ENCODE measurements at regions not wholly inside any gene's neighbourhood (a gene's known extent, or its start where the extent isn't known, plus 50 kb on each side); places are given as distances from the start of the nearest gene placed in this dataset.
A peak's percentile ranks its signal among the peaks of the same experiment; 100 is the strongest.
"Not testable (repeated sequence)": the region's sequence is repeated elsewhere in the genome, so short reads cannot be mapped to it uniquely, and the experiment has no call there.

DNA sequence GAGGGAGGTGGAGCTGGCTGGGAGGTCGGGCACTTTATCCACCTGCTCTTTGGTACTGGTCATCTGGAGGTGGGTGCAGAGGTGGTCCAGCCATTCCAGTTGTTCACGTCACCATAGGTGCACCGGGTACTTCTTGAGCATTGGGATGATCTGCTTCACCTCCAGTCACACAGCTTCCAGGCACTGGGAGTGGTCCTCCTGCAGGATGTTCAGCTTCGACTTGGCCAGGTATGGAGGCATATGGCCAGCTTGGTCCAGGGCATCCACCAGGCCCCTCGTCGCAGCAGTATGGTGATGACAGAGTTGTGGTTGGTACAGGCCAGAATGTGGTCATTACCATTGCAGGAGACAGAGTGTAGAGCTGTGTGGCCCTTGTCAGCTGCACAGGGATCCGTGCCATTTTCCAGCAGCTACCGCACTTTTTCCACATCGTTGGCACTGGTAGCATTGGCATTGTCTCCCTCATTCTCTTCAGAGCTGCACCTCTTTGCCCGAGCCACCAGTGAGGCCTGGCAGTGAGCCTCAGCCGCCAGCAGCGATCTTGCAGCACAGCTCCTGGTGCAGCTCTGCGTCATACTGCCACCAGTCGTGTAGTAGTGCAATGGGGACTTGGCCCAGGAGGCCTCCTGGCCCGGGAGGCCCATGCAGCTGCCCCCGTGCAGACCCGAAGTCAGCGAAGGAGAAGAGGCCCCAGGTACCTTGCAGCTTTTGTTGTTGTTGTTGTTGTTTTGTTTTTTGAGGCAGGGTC is 150.9 kb downstream of the ZNF22 start:
- Histone ChIP-seq H2AFZ (ENCODE audit: low read length, unreplicated experiment) (no peak overlapping the region), H3K36me3 (ENCODE audit: insufficient read depth, low read length) (no peaks in the 10 kb centered on the region), H3K27me3 (ENCODE audit: insufficient read depth, low read length) (no peaks in the 10 kb centered on the region)

DNA sequence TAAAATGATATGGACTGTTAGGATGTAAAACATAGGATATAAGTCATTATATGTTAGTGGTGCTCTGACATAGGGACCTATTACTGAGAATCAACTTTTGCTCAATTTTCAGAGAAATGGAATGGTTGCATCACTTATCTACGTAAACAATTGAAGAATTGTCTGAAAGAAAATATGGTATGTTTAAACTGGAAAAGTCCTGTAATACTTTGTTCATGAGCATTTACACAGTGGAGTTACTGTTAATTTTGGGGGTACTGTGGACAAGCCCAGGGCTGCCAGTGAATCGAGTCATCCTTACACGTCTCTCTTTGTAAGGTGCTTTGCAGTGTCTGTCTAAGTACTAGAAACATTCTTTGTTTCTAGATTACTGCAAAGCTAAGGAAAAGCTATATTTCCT is 152.0 kb downstream of the ZNF22 start:
- no peak overlapping the region for H3K4me3 ChIP-seq (ENCODE audit: low read depth, low read length)
- no peaks in the 10 kb centered on the region for H3K79me2 ChIP-seq (ENCODE audit: control insufficient read depth, insufficient read depth, low read length, unreplicated experiment)
- H2AFZ ChIP-seq (ENCODE audit: low read length, unreplicated experiment) = no peak overlapping the region
- H3K4me1 ChIP-seq (ENCODE audit: control insufficient read depth, insufficient read depth, low read length, unreplicated experiment) = peaks cover 4% of the 10 kb centered on the region
- H3K27ac ChIP-seq (ENCODE audit: low read depth, low read length) = no peak overlapping the region
- no peaks in the 10 kb centered on the region for H3K27me3 ChIP-seq (ENCODE audit: insufficient read depth, low read length)
- H3K36me3 ChIP-seq (ENCODE audit: insufficient read depth, low read length) = no peaks in the 10 kb centered on the region

More for the DNA sequence above, 150.9 kb downstream of the ZNF22 start:
- Histone ChIP-seq H3K4me3 (ENCODE audit: low read depth, low read length) (no peak overlapping the region), H3K4me1 (ENCODE audit: control insufficient read depth, insufficient read depth, low read length, unreplicated experiment) (peaks cover 4% of the 10 kb centered on the region), H3K27ac (ENCODE audit: low read depth, low read length) (no peak overlapping the region), H3K79me2 (ENCODE audit: control insufficient read depth, insufficient read depth, low read length, unreplicated experiment) (no peaks in the 10 kb centered on the region)

DNA sequence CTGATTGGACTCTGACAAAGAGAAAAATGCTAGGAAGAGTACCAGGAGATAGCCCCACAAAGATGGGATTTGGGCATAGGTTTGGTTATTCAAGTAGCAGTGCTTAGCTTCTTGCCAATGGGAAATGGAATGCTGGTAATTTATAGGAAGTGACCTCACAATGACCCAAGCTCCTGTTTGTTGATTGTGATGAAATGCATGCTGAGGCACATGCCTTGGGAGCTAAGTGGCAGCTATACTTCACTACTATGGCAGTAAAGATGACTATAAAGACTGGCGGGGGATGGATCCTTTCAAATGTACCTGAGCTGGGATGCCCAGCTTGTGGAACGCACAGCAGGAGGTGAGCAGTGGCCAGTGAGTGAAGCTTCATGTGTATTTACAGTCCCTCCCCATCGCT is 153.8 kb downstream of the ZNF22 start:
- no peaks in the 10 kb centered on the region for H3K36me3 ChIP-seq (ENCODE audit: insufficient read depth, low read length)
- H2AFZ ChIP-seq (ENCODE audit: low read length, unreplicated experiment) = no peak overlapping the region
- H3K4me3 ChIP-seq (ENCODE audit: low read depth, low read length) = no peak overlapping the region
- H3K79me2 ChIP-seq (ENCODE audit: control insufficient read depth, insufficient read depth, low read length, unreplicated experiment) = no peaks in the 10 kb centered on the region
- no peaks in the 10 kb centered on the region for H3K27me3 ChIP-seq (ENCODE audit: insufficient read depth, low read length)
- H3K27ac ChIP-seq (ENCODE audit: low read depth, low read length) = no peak overlapping the region
- H3K4me1 ChIP-seq (ENCODE audit: control insufficient read depth, insufficient read depth, low read length, unreplicated experiment) = peaks cover 8% of the 10 kb centered on the region

DNA sequence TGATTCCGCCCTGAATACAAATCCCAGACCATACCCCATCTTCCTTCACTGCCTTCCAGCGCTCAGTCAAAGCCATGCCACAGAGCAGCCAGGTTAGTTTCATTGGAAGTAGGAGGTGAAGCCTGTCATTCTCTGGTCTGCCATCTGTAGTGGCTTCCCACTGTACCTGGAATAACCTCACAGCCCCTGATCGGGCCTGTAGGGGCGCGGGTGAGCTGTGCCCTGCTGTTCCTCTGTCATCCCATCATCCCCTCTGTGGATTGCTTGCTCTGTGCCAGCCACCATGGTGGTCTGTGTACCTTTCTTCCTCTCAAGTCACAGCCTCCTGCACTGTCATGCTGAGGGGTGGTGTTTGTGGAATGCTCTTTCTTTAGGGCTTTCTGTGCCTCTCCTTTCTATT is 155.1 kb downstream of the ZNF22 start:
- Histone ChIP-seq H3K27ac (ENCODE audit: low read depth, low read length) (no peak overlapping the region), H3K4me3 (ENCODE audit: low read depth, low read length) (no peak overlapping the region), H3K27me3 (ENCODE audit: insufficient read depth, low read length) (no peaks in the 10 kb centered on the region), H3K4me1 (ENCODE audit: control insufficient read depth, insufficient read depth, low read length, unreplicated experiment) (peaks cover 15% of the 10 kb centered on the region), H3K36me3 (ENCODE audit: insufficient read depth, low read length) (no peaks in the 10 kb centered on the region), H3K79me2 (ENCODE audit: control insufficient read depth, insufficient read depth, low read length, unreplicated experiment) (no peaks in the 10 kb centered on the region), H2AFZ (ENCODE audit: low read length, unreplicated experiment) (no peak overlapping the region)

DNA sequence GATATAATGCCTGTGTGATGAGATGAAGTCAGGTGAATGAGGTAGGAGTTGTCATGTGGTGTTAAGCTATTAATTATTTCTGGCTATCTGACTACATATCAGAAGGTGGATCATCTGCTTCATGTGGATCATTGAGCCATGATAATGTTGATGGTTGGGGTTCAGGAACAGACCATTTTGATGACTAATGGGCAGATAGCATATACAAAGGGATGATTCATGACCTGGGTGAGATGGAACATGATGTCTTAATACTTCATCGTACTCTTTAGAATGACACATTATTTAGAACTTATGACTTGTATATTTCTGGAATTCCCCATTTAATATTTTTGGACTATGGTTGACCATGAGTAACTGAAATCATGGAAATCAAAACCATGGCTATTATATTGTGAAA is 155.1 kb downstream of the OR13A1 start:
- no peaks in the 10 kb centered on the region for H3K27me3 ChIP-seq (ENCODE audit: insufficient read depth, low read length)
- H3K4me1 ChIP-seq (ENCODE audit: control insufficient read depth, insufficient read depth, low read length, unreplicated experiment) = peaks cover 20% of the 10 kb centered on the region
- no peaks in the 10 kb centered on the region for H3K36me3 ChIP-seq (ENCODE audit: insufficient read depth, low read length)
- H3K4me3 ChIP-seq (ENCODE audit: low read depth, low read length) = no peak overlapping the region
- H2AFZ ChIP-seq (ENCODE audit: low read length, unreplicated experiment) = no peak overlapping the region
- no peaks in the 10 kb centered on the region for H3K79me2 ChIP-seq (ENCODE audit: control insufficient read depth, insufficient read depth, low read length, unreplicated experiment)
- peak overlapping the region; percentile 90 for H3K27ac ChIP-seq (ENCODE audit: low read depth, low read length)

DNA sequence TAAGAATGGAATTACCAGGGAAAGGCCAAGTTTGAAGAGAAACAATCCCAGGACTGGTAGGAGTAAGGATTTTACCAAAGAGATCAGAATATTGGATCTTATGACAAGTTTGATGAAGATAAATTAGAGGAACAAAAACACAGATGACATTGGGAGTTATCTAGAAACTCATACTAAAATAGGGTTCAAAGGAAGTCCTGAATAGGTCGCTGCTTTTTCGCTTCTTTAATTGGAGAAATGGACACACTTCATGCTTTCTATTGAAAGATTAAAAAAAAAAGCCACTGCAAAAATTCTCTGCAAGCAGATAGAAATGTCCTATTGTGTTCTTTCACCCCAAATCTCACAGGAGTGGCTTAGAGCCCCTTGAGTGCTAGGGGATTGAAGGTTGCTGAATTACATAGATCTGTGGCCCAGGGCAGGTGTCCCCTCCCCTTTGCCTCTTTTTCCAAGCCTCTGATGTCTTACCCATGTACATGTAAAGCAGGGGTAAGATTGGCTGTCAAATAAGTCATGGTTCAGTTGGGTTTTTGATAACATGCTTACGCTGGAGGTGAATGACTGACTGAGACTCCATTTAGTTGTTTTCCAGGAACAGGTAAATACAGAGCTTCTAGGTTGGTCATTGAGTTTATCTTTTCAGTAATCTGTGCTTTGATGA is 152.0 kb downstream of the OR13A1 start:
- Histone ChIP-seq H3K4me1 (ENCODE audit: control insufficient read depth, insufficient read depth, low read length, unreplicated experiment) (peaks cover 20% of the 10 kb centered on the region), H3K36me3 (ENCODE audit: insufficient read depth, low read length) (no peaks in the 10 kb centered on the region), H3K27ac (ENCODE audit: low read depth, low read length) (no peak overlapping the region), H3K4me3 (ENCODE audit: low read depth, low read length) (no peak overlapping the region), H2AFZ (ENCODE audit: low read length, unreplicated experiment) (no peak overlapping the region), H3K27me3 (ENCODE audit: insufficient read depth, low read length) (no peaks in the 10 kb centered on the region), H3K79me2 (ENCODE audit: control insufficient read depth, insufficient read depth, low read length, unreplicated experiment) (no peaks in the 10 kb centered on the region)

DNA sequence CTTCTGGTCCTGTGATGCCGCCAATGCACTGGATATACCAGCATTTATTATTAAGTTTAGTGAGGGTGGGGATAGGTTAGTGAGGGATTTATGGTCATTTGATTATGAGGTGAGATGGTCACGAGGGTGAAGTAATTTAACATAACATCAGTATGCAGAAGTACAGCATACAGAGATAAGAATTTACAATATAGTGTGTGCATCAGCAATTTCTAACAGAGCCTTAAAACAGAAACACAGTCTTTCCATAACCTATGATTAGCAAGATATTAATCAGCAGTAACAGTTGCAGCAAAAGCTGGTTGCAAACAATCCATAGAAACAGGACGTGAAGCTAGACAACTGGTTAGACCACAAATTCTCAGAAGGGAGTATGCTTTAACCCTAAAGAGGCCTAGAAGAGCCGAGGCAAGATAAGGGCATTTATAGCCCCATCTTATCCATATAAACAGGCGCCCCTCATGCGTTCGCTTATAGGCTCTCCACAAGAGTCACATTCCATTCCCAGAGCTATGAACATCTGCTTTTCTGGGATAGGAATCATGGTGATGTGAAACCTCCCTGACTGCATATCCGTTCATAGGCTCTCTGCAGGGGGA is 139.8 kb downstream of the OR13A1 start:
- not testable (repeated sequence) for H3K4me1 ChIP-seq (ENCODE audit: control insufficient read depth, insufficient read depth, low read length, unreplicated experiment); H3K4me3 ChIP-seq (ENCODE audit: low read depth, low read length); H3K36me3 ChIP-seq (ENCODE audit: insufficient read depth, low read length); H3K27me3 ChIP-seq (ENCODE audit: insufficient read depth, low read length); H3K27ac ChIP-seq (ENCODE audit: low read depth, low read length); H3K79me2 ChIP-seq (ENCODE audit: control insufficient read depth, insufficient read depth, low read length, unreplicated experiment); H2AFZ ChIP-seq (ENCODE audit: low read length, unreplicated experiment)

DNA sequence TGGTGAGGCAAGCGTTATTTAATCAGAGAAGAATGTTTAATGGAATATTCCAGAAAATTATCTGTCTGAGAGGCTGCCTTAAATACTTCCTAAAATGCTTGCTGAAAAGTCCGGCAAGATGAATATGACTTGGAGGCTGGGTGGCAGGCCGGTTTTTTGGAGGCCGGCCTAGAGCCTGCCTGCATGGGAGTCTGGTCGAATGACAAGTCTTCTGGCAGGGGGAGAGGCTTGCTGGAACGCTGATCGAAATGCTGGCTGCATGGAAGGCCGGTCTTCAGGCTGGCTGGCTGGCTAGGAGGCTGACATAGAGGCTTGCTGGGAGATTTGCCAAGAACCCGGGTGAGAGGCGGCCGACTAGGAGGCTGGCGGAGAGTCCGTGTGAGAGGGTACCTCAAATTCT is 135.7 kb downstream of the OR13A1 start:
- Histone ChIP-seq H3K36me3 (ENCODE audit: insufficient read depth, low read length) (no peaks in the 10 kb centered on the region), H2AFZ (ENCODE audit: low read length, unreplicated experiment) (no peak overlapping the region), H3K4me1 (ENCODE audit: control insufficient read depth, insufficient read depth, low read length, unreplicated experiment) (no peaks in the 10 kb centered on the region), H3K79me2 (ENCODE audit: control insufficient read depth, insufficient read depth, low read length, unreplicated experiment) (no peaks in the 10 kb centered on the region), H3K27me3 (ENCODE audit: insufficient read depth, low read length) (no peaks in the 10 kb centered on the region), H3K4me3 (ENCODE audit: low read depth, low read length) (no peak overlapping the region), H3K27ac (ENCODE audit: low read depth, low read length) (no peak overlapping the region)

DNA sequence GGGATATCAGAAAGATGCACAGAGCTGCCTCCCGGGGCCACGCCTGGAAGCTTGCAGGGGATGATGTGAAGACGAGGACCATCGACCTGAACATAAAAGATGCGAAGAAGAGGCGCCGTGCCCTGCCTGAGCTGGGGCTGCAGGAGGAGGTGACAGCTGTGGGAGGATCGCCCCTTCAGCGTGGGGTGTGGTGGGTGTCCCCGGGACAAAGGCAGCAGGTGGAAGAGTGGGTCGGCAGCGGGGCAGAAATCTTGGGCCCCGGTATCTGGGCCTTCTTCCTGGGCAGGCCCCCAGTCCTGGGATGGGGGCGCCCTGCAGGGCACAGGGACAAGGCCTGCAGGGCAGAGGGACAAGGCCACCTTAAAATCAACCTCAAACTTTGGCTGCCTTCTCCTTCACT is 134.9 kb downstream of the OR13A1 start:
- Histone ChIP-seq H3K4me1 (ENCODE audit: control insufficient read depth, insufficient read depth, low read length, unreplicated experiment) (no peaks in the 10 kb centered on the region), H3K27me3 (ENCODE audit: insufficient read depth, low read length) (no peaks in the 10 kb centered on the region), H2AFZ (ENCODE audit: low read length, unreplicated experiment) (no peak overlapping the region), H3K4me3 (ENCODE audit: low read depth, low read length) (no peak overlapping the region), H3K36me3 (ENCODE audit: insufficient read depth, low read length) (no peaks in the 10 kb centered on the region), H3K27ac (ENCODE audit: low read depth, low read length) (no peak overlapping the region), H3K79me2 (ENCODE audit: control insufficient read depth, insufficient read depth, low read length, unreplicated experiment) (no peaks in the 10 kb centered on the region)

DNA sequence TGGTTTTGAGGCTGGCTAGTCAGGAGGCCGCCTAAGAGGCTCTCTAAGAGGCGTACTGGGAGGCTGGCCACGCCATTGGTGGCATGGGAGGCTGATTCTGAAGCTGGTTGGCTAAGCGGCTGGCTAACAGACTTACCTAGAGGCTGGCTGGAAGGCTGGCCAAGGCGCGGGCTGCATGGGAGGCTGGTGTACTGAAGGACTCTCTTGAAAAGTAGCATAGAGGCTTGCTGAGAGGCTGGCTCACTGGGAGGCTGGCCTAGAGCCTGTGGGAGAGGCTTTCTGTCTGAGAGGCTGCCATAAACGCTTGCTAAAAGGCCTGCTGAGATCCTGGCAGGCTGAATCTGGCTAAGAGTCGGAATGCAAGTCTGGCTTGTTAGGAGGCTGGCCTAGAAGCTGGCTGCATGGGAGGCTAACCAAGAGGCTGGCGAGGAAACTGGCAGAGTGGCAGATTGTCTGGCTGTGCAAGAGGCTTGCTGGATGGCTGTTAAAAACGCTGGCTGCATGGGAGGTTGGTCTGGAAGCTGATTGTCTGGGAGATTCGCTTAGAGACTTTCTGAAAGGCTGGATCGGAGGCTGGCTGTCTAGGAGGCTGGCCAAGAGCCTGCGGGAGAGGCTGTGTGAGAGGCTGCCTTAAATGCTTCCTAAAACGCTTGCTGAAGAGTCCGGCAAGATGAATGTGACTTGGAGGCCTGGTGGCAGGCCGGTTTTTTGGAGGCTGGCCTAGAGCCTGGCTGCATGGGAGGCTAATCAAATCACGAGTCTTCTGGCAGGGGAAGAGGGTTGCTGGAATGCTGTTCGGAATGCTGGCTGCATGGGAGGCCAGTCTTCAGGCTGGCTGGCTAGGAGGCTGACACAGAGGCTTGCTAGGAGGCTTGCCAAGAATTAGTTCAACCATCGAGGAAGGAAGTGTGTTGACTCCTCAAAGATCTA is 134.2 kb downstream of the OR13A1 start:
- Histone ChIP-seq H3K36me3 (ENCODE audit: insufficient read depth, low read length) (no peaks in the 10 kb centered on the region), H2AFZ (ENCODE audit: low read length, unreplicated experiment) (no peak overlapping the region), H3K4me3 (ENCODE audit: low read depth, low read length) (no peak overlapping the region)

More for the DNA sequence above, 134.2 kb downstream of the OR13A1 start:
- H3K27ac ChIP-seq (ENCODE audit: low read depth, low read length) = no peak overlapping the region
- H3K4me1 ChIP-seq (ENCODE audit: control insufficient read depth, insufficient read depth, low read length, unreplicated experiment) = no peaks in the 10 kb centered on the region
- H3K27me3 ChIP-seq (ENCODE audit: insufficient read depth, low read length) = no peaks in the 10 kb centered on the region
- H3K79me2 ChIP-seq (ENCODE audit: control insufficient read depth, insufficient read depth, low read length, unreplicated experiment) = no peaks in the 10 kb centered on the region
